ENCODE measurements at regions not wholly inside any gene's neighbourhood (a gene's known extent, or its start where the extent isn't known, plus 50 kb on each side); places are given as distances from the start of the nearest gene placed in this dataset.

GRCh38 chr16:73413830-73414190, 365.9 kb upstream of the ZFHX3 start:
- intact Hi-C loops (cut with micrococcal nuclease), result no loop called here

More at GRCh38 chr16:73413830-73414190, 365.9 kb upstream of the ZFHX3 start:
- ChIA-PET CTCF (no interaction called here), POLR2A (no interaction called here), RAD21 (ENCODE audit: low non-redundant PET in 1 of 2, low total read pairs in 2 of 2, uncharacterized antibody in 2 of 2, unreplicated experiment in 2 of 2) (no interaction called here)
- Histone ChIP-seq H3K4me3 (replicated peaks in 1 of 2; ENCODE audit: low read depth in 1 of 2, low read length in 2 of 2) (no peak overlapping the region), H3K27me3 (ENCODE audit: insufficient read depth, low read length) (peaks cover 20% of the 10 kb centered on the region), H4K20me1 (ENCODE audit: insufficient read depth) (no peaks in the 10 kb centered on the region), H3K9me3 (ENCODE audit: control insufficient read depth in 1 of 2, insufficient read depth in 1 of 2, low read depth in 1 of 2, low read length in 2 of 2) (no peaks in the 10 kb centered on the region), H3K36me3 (ENCODE audit: control insufficient read depth in 1 of 2, insufficient read depth in 2 of 2, low read length in 2 of 2) (no peaks in the 10 kb centered on the region), H3K9ac (ENCODE audit: low read length) (no peak overlapping the region), H3K27ac (ENCODE audit: low read depth, low read length) (no peak overlapping the region), H2AFZ (ENCODE audit: low read depth, low read length, poor library complexity, severe bottlenecking) (no peak overlapping the region), H3K4me2 (ENCODE audit: low read length) (no peak overlapping the region), H3K79me2 (ENCODE audit: insufficient read depth, low read length) (no peaks in the 10 kb centered on the region), H3K4me1 (ENCODE audit: control insufficient read depth in 1 of 2, insufficient read depth in 2 of 2, low read length in 2 of 2) (no peaks in the 10 kb centered on the region), H3K9me2 (ENCODE audit: insufficient read depth) (no peaks in the 10 kb centered on the region)
- TF ChIP-seq ELF1 (IDR thresholded peaks at IDR 0.05; ENCODE audit: borderline replicate concordance, low read depth) (no peak), TCF7L2 (IDR thresholded peaks at IDR 0.05; ENCODE audit: borderline replicate concordance, extremely low read depth, insufficient read depth, insufficient read length) (no peak), FOSL1 (IDR thresholded peaks at IDR 0.05; ENCODE audit: low read depth) (no peak), EZH2 (IDR thresholded peaks at IDR 0.05) (no peak), ZNF274 (IDR thresholded peaks at IDR 0.05; ENCODE audit: low read depth, low read length) (no peak), EZH2phosphoT487 (IDR thresholded peaks at IDR 0.05; ENCODE audit: borderline replicate concordance) (no peak), YY1 (IDR thresholded peaks at IDR 0.05; ENCODE audit: extremely low read depth, insufficient replicate concordance, low read depth, low read length) (no peak), SIN3A (IDR thresholded peaks at IDR 0.05; ENCODE audit: low read depth) (no peak), SP1 (IDR thresholded peaks at IDR 0.05; ENCODE audit: low read depth) (no peak), SRF (IDR thresholded peaks at IDR 0.05; ENCODE audit: low read depth) (no peak), ZFX (IDR thresholded peaks at IDR 0.05) (no peak), CEBPB (IDR thresholded peaks at IDR 0.05; ENCODE audit: low read depth) (no peak), ATF3 (IDR thresholded peaks at IDR 0.05) (no peak), ZBTB33 (IDR thresholded peaks at IDR 0.05; ENCODE audit: extremely low read depth, insufficient replicate concordance, low read length) (no peak), JUND (IDR thresholded peaks at IDR 0.05) (no peak), POLR2AphosphoS5 (IDR thresholded peaks at IDR 0.05; ENCODE audit: low read depth, low read length) (no peak), REST (IDR thresholded peaks at IDR 0.05; ENCODE audit: low read depth) (no peak), EGR1 (IDR thresholded peaks at IDR 0.05; ENCODE audit: low read depth) (no peak), POLR2A (IDR thresholded peaks at IDR 0.05; ENCODE audit: borderline replicate concordance, extremely low read depth, insufficient read depth, insufficient read length) (no peak), CTCF (IDR thresholded peaks at IDR 0.05 in 2 of 3, conservative IDR thresholded peaks at IDR 0.05 in 1 of 3; ENCODE audit: borderline replicate concordance in 1 of 3, insufficient read depth in 1 of 3, low read depth in 2 of 3, low read length in 2 of 3) (no peak)
- DNase-seq (ENCODE audit: low read depth, low spot score), result no peak
- BruUV-seq (replicated peaks), result no TSS peak
- ATAC-seq, result no peak
